Activated CD8-positive, alpha-beta T cell treated with anti-CD3 and anti-CD28 coated beads, Interleukin-2, amount 10 ng/mL, durations not matched to agents 7 days and 5 days (primary cell): ENCODE measurements at regions not wholly inside any gene's neighbourhood (a gene's known extent, or its start where the extent isn't known, plus 50 kb on each side); places are given as distances from the start of the nearest gene placed in this dataset.

ENCODE experiments used
- ATAC-seq: fragments of 150-1000 bp; cut with Tn5 transposase; one replicate; pipeline ENCODE4 v1.10.0; 2021; ENCODE audit warnings: moderate library complexity
- CTCF ChIA-PET: fragments of 350-600 bp; sonication (Branson Sonifier 250); formaldehyde crosslinking; loops from one replicate; lab custom pipeline; 2021; ENCODE audit warnings: antibody characterized with exemption; lab: Charles Lee
- POLR2A ChIA-PET: fragments of 350-600 bp; sonication (Branson Sonifier 250); formaldehyde crosslinking; loops from one replicate; lab custom pipeline; 2021; ENCODE audit warnings: antibody characterized with exemption; lab: Charles Lee
- DNase-seq: peaks from one replicate; pipeline ENCODE4 v3.0.0-alpha.2; 2020
- H3K27ac Mint-ChIP-seq: one replicate; pipeline ENCODE4 v1.8.0; 2021; ENCODE audit warnings: mild to moderate bottlenecking, mixed read lengths
- H3K27me3 Mint-ChIP-seq: one replicate; pipeline ENCODE4 v1.8.0; 2021; ENCODE audit warnings: low read depth, mixed read lengths
- H3K36me3 Mint-ChIP-seq: one replicate; pipeline ENCODE4 v1.8.0; 2021; ENCODE audit warnings: low read depth, mixed read lengths
- H3K4me1 Mint-ChIP-seq: one replicate; pipeline ENCODE4 v1.8.0; 2021; ENCODE audit warnings: low read depth, mixed read lengths
- H3K4me3 Mint-ChIP-seq: one replicate; pipeline ENCODE4 v1.8.0; 2021; ENCODE audit warnings: mild to moderate bottlenecking, mixed read lengths
- H3K9me3 Mint-ChIP-seq: one replicate; pipeline ENCODE4 v1.8.0; 2022; ENCODE audit warnings: mixed read lengths; ENCODE audit not compliant: insufficient read depth

GRCh38 chr2:75340560-75340959 lies 141.2 kb upstream of the TACR1 start:
- POLR2A ChIA-PET, result no interaction called here

DNA sequence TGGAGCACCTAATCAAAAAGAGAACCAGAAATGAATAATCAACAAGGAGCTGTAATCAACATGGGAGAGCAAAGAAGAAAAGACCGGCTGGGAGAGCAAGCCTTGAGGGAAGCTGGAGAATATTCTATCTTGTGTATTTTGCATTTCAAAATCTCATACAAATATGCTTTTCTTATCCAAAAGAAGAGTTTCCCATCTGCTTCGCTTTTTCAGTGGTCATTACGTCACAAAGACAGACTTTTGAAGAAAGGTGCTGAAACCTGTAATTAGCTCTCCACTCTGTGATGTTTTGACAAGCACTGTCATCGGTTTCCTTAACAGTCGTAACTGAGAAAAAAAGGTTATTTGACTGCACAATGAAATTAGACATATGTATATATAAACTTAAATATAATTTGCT lies 139.1 kb upstream of the TACR1 start:
- CTCF ChIA-PET, result no interaction called here
- no peaks in the 10 kb centered on the region for H3K9me3 Mint-ChIP-seq
- no peak for ATAC-seq

More at GRCh38 chr2:75340560-75340959, 141.2 kb upstream of the TACR1 start:
- Mint-ChIP-seq H3K27ac (no peak overlapping the region), H3K4me3 (no peak overlapping the region), H3K9me3 (no peaks in the 10 kb centered on the region), H3K27me3 (no peaks in the 10 kb centered on the region), H3K4me1 (no peaks in the 10 kb centered on the region), H3K36me3 (no peaks in the 10 kb centered on the region)
- CTCF ChIA-PET, result no interaction called here
- ATAC-seq, result no peak
- DNase-seq, result no peak

GRCh38 chr2:75337619-75338018 lies 138.3 kb upstream of the TACR1 start:
- H3K9me3 Mint-ChIP-seq, result no peaks in the 10 kb centered on the region
- H3K36me3 Mint-ChIP-seq, result no peaks in the 10 kb centered on the region
- ATAC-seq, result no peak
- no peaks in the 10 kb centered on the region for H3K27me3 Mint-ChIP-seq
- ChIA-PET POLR2A (no interaction called here), CTCF (no interaction called here)
- no peaks in the 10 kb centered on the region for H3K4me1 Mint-ChIP-seq
- no peak for DNase-seq
- no peak overlapping the region for H3K27ac Mint-ChIP-seq
- no peak overlapping the region for H3K4me3 Mint-ChIP-seq

More for the DNA sequence above, 139.1 kb upstream of the TACR1 start:
- DNase-seq, result no peak
- POLR2A ChIA-PET, result no interaction called here
- Mint-ChIP-seq H3K4me1 (no peaks in the 10 kb centered on the region), H3K27ac (no peak overlapping the region), H3K27me3 (no peaks in the 10 kb centered on the region), H3K36me3 (no peaks in the 10 kb centered on the region), H3K4me3 (no peak overlapping the region)

GRCh38 chr2:75337016-75337415 lies 137.7 kb upstream of the TACR1 start:
- no peaks in the 10 kb centered on the region for H3K36me3 Mint-ChIP-seq
- no peak overlapping the region for H3K4me3 Mint-ChIP-seq
- CTCF ChIA-PET, result no interaction called here
- H3K27me3 Mint-ChIP-seq, result no peaks in the 10 kb centered on the region
- POLR2A ChIA-PET, result no interaction called here
- H3K9me3 Mint-ChIP-seq, result no peaks in the 10 kb centered on the region
- H3K4me1 Mint-ChIP-seq, result no peaks in the 10 kb centered on the region
- ATAC-seq, result no peak
- DNase-seq, result no peak
- no peak overlapping the region for H3K27ac Mint-ChIP-seq

GRCh38 chr2:75336451-75336850 lies 137.1 kb upstream of the TACR1 start:
- ChIA-PET POLR2A (no interaction called here), CTCF (no interaction called here)
- Mint-ChIP-seq H3K4me1 (no peaks in the 10 kb centered on the region), H3K9me3 (no peaks in the 10 kb centered on the region), H3K36me3 (no peaks in the 10 kb centered on the region), H3K27me3 (no peaks in the 10 kb centered on the region), H3K4me3 (no peak overlapping the region), H3K27ac (no peak overlapping the region)
- ATAC-seq, result no peak
- no peak for DNase-seq

DNA sequence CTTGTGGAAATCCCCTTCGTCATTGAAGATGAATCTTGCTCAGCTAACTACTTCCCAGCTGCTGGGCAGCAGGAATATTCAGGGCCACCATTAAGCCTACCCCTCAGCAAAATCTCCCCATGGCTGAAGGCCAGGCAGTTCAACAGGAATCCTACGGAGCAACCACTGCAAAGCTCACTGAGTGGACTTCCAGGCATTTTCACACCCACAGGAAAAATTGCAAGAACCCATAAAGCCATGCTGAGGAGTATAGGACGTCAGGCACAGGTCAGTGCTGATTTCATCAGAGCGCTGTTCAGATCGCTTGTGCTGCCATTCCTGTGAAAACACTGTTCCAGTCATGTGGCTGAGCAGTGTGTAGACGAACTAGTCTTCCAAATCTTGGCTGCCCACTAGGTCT lies 134.8 kb upstream of the TACR1 start:
- Mint-ChIP-seq H3K27me3 (no peaks in the 10 kb centered on the region), H3K9me3 (no peaks in the 10 kb centered on the region), H3K4me1 (no peaks in the 10 kb centered on the region), H3K4me3 (no peak overlapping the region), H3K27ac (no peak overlapping the region), H3K36me3 (no peaks in the 10 kb centered on the region)
- ChIA-PET CTCF (no interaction called here), POLR2A (no interaction called here)
- DNase-seq (no peak), ATAC-seq (no peak)

DNA sequence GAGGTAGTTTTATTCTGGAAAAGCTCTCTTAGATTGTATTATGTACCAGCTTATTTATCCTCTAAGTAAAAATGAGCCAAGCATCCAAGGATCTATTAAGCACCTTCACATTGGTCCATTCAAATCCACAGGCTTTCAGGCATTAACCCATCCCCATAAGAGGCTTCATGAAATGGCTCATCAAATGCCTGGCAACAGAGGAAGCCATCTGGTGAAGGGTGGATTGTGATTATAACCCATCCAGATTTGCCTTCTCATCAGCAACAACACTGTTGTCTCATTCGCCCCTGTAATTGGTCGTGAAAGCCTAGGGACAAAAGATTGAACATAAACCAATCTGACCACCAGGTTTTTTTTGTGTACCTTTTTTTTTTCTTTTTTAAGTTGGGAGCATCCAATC lies 134.3 kb upstream of the TACR1 start:
- CTCF ChIA-PET, result no interaction called here
- ATAC-seq, result no peak
- Mint-ChIP-seq H3K4me3 (no peak overlapping the region), H3K27ac (no peak overlapping the region), H3K27me3 (no peaks in the 10 kb centered on the region), H3K4me1 (no peaks in the 10 kb centered on the region), H3K36me3 (no peaks in the 10 kb centered on the region), H3K9me3 (no peaks in the 10 kb centered on the region)
- POLR2A ChIA-PET, result no interaction called here
- DNase-seq, result no peak

DNA sequence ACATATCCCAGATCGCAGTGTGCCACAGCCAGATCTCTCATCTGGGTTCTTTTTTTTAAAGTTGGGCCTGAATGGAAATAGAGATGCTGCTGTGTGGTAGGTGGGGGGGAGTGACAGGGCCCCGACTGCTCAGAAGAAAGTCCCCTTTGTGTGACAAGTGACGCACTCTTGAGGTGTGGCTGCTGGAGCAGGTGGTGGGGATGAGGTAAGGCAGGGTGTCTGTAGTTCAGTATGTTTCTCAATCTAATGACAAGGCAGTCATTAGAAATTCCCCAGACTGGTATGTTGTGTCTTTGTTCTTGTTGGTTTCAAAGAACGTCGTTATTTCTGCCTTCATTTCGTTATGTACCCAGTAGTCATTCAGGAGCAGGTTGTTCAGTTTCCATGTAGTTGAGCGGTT lies 128.8 kb upstream of the TACR1 start:
- ChIA-PET CTCF (no interaction called here), POLR2A (no interaction called here)
- H3K27ac Mint-ChIP-seq, result no peak overlapping the region
- ATAC-seq (no peak), DNase-seq (no peak)
- no peaks in the 10 kb centered on the region for H3K9me3 Mint-ChIP-seq
- no peak overlapping the region for H3K4me3 Mint-ChIP-seq
- no peaks in the 10 kb centered on the region for H3K36me3 Mint-ChIP-seq
- no peaks in the 10 kb centered on the region for H3K27me3 Mint-ChIP-seq
- H3K4me1 Mint-ChIP-seq, result no peaks in the 10 kb centered on the region

DNA sequence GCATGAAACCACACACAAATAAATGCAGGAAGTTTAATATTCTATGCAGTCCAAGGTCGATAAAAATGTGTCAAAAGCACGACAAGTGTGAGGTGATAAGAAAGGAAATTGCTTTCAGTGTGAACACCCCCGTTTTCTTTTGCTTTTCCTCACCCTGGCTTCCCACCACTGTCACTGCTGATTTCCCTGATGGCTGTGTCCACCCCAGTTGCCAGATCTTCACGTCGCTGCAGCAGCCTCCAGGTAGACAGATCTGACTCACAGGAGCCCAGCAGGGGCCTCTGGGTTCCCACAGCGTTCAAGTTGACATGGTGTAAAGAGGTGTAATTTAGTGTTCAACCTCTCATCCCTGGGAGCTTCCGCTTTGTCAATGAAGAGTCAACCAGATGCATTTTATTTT lies 128.0 kb upstream of the TACR1 start:
- ChIA-PET POLR2A (no interaction called here), CTCF (no interaction called here)
- H3K4me3 Mint-ChIP-seq, result no peak overlapping the region

DNA sequence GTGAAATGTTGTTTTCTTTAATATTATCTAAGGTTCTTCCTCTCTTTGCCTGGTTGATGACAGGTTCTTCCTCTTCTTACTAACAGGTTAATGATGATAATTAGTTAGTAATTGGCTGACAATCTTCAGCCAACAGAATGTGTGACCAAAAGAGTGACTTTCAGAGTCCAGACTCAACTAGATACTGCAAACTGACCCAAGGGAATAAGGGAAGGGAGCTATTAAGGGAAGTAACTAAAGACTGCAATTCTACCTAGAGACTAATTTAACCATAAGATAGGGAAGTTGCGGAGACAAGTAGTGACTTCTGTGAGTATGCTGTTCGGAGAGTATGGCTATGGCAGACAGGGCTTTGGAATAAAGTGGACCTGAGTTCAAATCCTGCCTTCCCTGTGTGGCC lies 127.3 kb upstream of the TACR1 start:
- Mint-ChIP-seq H3K4me1 (no peaks in the 10 kb centered on the region), H3K4me3 (no peak overlapping the region), H3K36me3 (no peaks in the 10 kb centered on the region), H3K27ac (no peak overlapping the region), H3K27me3 (no peaks in the 10 kb centered on the region), H3K9me3 (no peaks in the 10 kb centered on the region)
- DNase-seq (no peak), ATAC-seq (no peak)
- ChIA-PET POLR2A (no interaction called here), CTCF (no interaction called here)

More for the DNA sequence above, 128.0 kb upstream of the TACR1 start:
- Mint-ChIP-seq H3K4me1 (no peaks in the 10 kb centered on the region), H3K27me3 (no peaks in the 10 kb centered on the region), H3K36me3 (no peaks in the 10 kb centered on the region), H3K27ac (no peak overlapping the region), H3K9me3 (no peaks in the 10 kb centered on the region)
- ATAC-seq, result no peak
- no peak for DNase-seq

DNA sequence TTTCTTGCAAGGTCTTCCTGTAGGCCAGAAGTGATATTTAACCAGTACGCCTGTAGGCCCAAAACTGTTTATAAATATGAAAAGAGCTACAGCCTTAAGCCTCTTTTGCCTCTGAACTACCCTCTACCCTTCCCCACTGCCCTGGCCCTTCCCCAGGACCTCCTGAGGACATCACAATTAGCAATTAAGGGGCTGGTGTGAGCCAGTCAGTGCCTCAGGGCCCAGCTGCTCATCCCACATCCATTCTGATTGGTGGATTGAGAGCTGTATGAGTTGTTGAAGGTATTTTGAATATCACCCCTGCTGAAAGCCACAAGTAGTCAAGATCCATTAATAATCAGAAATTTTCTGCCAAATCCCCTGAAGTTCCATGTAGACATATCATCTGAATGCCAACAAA lies 126.3 kb upstream of the TACR1 start:
- ChIA-PET CTCF (no interaction called here), POLR2A (no interaction called here)
- no peaks in the 10 kb centered on the region for H3K9me3 Mint-ChIP-seq
- H3K36me3 Mint-ChIP-seq, result no peaks in the 10 kb centered on the region
- no peak overlapping the region for H3K4me3 Mint-ChIP-seq
- H3K27ac Mint-ChIP-seq, result no peak overlapping the region
- no peaks in the 10 kb centered on the region for H3K4me1 Mint-ChIP-seq
- ATAC-seq (no peak), DNase-seq (no peak)
- no peaks in the 10 kb centered on the region for H3K27me3 Mint-ChIP-seq

DNA sequence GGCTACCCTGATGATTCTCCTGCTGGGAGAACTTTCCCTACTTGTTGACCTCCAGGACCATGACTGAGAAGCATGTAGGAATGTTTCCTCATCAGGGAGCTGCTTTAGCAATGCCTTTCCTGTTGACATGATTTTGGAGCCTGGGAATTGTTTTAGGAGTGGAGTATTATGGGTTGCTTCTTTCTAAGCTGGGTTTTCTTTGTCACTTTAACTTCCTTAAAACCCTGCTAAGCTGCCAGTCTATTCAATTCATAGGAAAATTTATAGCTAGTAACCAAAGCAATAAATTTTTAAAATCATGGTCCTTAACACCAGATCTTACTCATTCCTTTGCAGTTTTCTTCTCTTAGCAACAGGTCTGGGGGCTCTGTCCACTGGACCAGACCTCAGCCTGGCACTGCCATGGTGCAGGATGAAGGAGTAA lies 125.6 kb upstream of the TACR1 start:
- H3K4me1 Mint-ChIP-seq, result no peaks in the 10 kb centered on the region
- ChIA-PET CTCF (no interaction called here), POLR2A (no interaction called here)
- no peak overlapping the region for H3K27ac Mint-ChIP-seq
- ATAC-seq (no peak), DNase-seq (no peak)
- no peaks in the 10 kb centered on the region for H3K36me3 Mint-ChIP-seq
- H3K4me3 Mint-ChIP-seq, result no peak overlapping the region
- H3K9me3 Mint-ChIP-seq, result no peaks in the 10 kb centered on the region
- H3K27me3 Mint-ChIP-seq, result no peaks in the 10 kb centered on the region

DNA sequence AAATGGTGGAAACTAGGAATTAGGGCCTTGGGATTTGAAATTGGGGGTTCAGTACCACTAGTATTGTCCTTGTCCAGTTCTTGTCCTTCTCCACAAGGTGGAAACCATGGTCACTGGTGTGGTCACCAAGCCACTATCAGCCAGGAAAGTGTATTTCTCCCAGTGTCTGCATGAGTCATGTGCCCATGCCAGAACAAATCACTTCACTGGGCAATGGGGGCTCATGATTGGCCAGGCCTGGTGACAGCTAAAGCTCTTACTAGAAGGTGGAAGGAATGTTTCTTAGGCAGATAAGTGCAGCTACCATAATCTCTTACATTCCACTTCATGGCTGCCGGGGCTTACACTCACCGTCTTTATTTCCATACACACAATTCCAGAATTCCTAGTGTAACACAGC lies 124.8 kb upstream of the TACR1 start:
- Mint-ChIP-seq H3K4me1 (no peaks in the 10 kb centered on the region), H3K27ac (no peak overlapping the region), H3K27me3 (no peaks in the 10 kb centered on the region), H3K36me3 (no peaks in the 10 kb centered on the region), H3K4me3 (no peak overlapping the region), H3K9me3 (no peaks in the 10 kb centered on the region)
- DNase-seq (no peak), ATAC-seq (no peak)
- POLR2A ChIA-PET, result no interaction called here
- CTCF ChIA-PET, result no interaction called here
